ENCODE measurements at regions not wholly inside any gene's neighbourhood (a gene's known extent, or its start where the extent isn't known, plus 50 kb on each side); places are given as distances from the start of the nearest gene placed in this dataset.

- no peak overlapping the region for H3K4me3 ChIP-seq (replicated peaks; ENCODE audit: low read depth, low read length)
- DNase-seq (ENCODE audit: extremely low read depth, low read depth): no peak
- TF ChIP-seq, protein P1, sequence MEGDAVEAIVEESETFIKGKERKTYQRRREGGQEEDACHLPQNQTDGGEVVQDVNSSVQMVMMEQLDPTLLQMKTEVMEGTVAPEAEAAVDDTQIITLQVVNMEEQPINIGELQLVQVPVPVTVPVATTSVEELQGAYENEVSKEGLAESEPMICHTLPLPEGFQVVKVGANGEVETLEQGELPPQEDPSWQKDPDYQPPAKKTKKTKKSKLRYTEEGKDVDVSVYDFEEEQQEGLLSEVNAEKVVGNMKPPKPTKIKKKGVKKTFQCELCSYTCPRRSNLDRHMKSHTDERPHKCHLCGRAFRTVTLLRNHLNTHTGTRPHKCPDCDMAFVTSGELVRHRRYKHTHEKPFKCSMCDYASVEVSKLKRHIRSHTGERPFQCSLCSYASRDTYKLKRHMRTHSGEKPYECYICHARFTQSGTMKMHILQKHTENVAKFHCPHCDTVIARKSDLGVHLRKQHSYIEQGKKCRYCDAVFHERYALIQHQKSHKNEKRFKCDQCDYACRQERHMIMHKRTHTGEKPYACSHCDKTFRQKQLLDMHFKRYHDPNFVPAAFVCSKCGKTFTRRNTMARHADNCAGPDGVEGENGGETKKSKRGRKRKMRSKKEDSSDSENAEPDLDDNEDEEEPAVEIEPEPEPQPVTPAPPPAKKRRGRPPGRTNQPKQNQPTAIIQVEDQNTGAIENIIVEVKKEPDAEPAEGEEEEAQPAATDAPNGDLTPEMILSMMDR (IDR thresholded peaks at IDR 0.05; ENCODE audit: low read depth, low read length, missing control alignments): no peak
These were observed 119.7 kb upstream of the SPATA13 start for GRCh38 chr13:24040835-24041234.

- TF ChIP-seq, protein P1 (IDR thresholded peaks at IDR 0.05; ENCODE audit: low read depth, low read length, missing control alignments): no peak
- no peak for DNase-seq (ENCODE audit: extremely low read depth, low read depth)
- H3K4me3 ChIP-seq (replicated peaks; ENCODE audit: low read depth, low read length): no peak overlapping the region
These were observed 118.8 kb upstream of the SPATA13 start for GRCh38 chr13:24041651-24042225.

- TF ChIP-seq, protein P1 (IDR thresholded peaks at IDR 0.05; ENCODE audit: low read depth, low read length, missing control alignments): no peak
- no peak for DNase-seq (ENCODE audit: extremely low read depth, low read depth)
- no peak overlapping the region for H3K4me3 ChIP-seq (replicated peaks; ENCODE audit: low read depth, low read length)
These were observed 117.6 kb upstream of the SPATA13 start for GRCh38 chr13:24042710-24043440.

DNA sequence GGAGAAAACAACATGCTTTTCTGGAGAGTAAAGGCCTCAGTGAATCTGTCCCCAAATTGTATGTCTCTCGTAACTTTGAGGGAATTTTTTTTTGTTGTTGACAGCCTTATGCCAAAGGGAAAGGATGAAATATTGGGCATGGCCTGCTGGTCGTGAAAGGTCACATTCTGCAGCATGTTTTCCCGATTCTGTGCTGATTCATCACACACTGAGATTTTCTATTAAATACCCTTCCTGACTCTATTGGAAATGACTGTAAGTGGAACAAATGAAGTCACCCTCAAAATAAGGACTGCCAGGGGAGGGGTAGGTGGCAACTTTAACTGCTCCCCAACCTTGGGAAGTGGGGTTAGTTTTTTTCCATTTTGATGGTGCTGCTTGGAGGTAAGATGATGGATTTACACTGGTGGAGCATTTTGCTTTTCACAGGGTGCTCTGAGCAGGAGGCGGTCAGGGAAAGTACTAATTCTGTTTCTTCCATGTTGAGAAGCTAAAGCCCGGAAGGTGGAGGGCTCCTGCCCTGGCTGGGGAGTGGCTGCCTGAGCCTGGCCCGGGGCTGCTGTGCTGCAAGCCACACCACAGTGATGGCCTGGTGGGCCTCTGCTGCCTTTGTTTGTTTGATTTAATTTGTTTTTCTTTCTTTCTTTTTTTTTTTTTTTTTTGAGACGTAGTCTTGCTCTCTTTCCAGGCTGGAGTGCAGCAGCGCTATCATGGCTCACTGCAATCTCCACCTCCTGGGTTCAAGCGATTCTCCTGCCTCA is 116.8 kb upstream of the SPATA13 start:
- DNase-seq (ENCODE audit: extremely low read depth, low read depth): no peak
- TF ChIP-seq, protein P1 (IDR thresholded peaks at IDR 0.05; ENCODE audit: low read depth, low read length, missing control alignments): no peak
- H3K4me3 ChIP-seq (replicated peaks; ENCODE audit: low read depth, low read length): no peak overlapping the region

- DNase-seq (ENCODE audit: extremely low read depth, low read depth): no peak
- TF ChIP-seq, protein P1 (IDR thresholded peaks at IDR 0.05; ENCODE audit: low read depth, low read length, missing control alignments): no peak
- no peak overlapping the region for H3K4me3 ChIP-seq (replicated peaks; ENCODE audit: low read depth, low read length)
These were observed 114.9 kb upstream of the SPATA13 start for GRCh38 chr13:24045597-24045996.

GRCh38 chr13:24050292-24050711 is 110.2 kb upstream of the SPATA13 start:
- TF ChIP-seq, protein P1 (IDR thresholded peaks at IDR 0.05; ENCODE audit: low read depth, low read length, missing control alignments): no peak
- DNase-seq (ENCODE audit: extremely low read depth, low read depth): peak; percentile 52
- H3K4me3 ChIP-seq (replicated peaks; ENCODE audit: low read depth, low read length): no peak overlapping the region

All from HFF-Myc (cell line).